ENCODE measurements at regions not wholly inside any gene's neighbourhood (a gene's known extent, or its start where the extent isn't known, plus 50 kb on each side); places are given as distances from the start of the nearest gene placed in this dataset.
A peak's percentile ranks its signal among the peaks of the same experiment; 100 is the strongest.

DNA sequence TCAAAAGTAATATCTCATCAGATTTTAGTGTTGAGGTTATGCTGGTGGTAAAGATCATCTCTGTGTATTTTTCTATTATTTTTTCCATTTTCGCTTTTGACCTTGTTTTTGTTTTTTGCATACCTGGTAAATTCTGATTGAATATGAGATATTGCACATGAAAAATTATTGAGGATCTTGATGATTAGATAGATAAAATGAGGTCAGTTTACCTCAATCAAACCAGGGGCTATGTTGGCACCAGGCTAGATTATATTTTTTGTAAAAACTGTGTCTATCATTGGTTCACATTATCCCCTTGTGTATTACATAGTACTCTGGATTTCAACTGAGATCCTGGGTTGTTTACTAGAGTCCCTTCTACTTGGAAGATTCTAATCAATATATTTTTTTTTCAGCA is 774.9 kb upstream of the ZNF608 start:
- Histone ChIP-seq H3K14ac (ENCODE audit: low read length) (no peak overlapping the region), H3K4me2 (ENCODE audit: low read length) (no peak overlapping the region), H4K91ac (ENCODE audit: low read depth, low read length) (no peak overlapping the region), H3K9ac (ENCODE audit: low read length) (no peak overlapping the region), H3K4me3 (ENCODE audit: low read depth, low read length) (no peak overlapping the region), H2BK120ac (ENCODE audit: insufficient read depth, low read length, poor library complexity) (no peak overlapping the region), H3K27ac (ENCODE audit: low read depth, low read length) (no peak overlapping the region), H3K79me1 (ENCODE audit: low read length) (peaks cover 2% of the 10 kb centered on the region), H3K79me2 (ENCODE audit: control insufficient read depth, insufficient read depth, low read length, poor library complexity) (no peaks in the 10 kb centered on the region), H4K12ac (ENCODE audit: low read depth, low read length) (no peak overlapping the region), H3K4me1 (ENCODE audit: control insufficient read depth in 1 of 2, insufficient read depth in 2 of 2, low read length in 2 of 2) (no peaks in the 10 kb centered on the region), H3K27me3 (ENCODE audit: insufficient read depth, low read length) (no peaks in the 10 kb centered on the region), H3K4ac (ENCODE audit: low read depth, low read length) (no peak overlapping the region), H2BK12ac (ENCODE audit: low read length) (no peak overlapping the region), H3K9me3 (ENCODE audit: insufficient read depth, low read depth, low read length) (no peaks in the 10 kb centered on the region), H3K18ac (ENCODE audit: low read length) (no peak overlapping the region), H2BK5ac (ENCODE audit: low read depth, low read length, poor library complexity) (no peak overlapping the region), H2AK5ac (ENCODE audit: low read length) (no peak overlapping the region), H2AFZ (ENCODE audit: insufficient read depth, low read length, poor library complexity) (no peak overlapping the region), H3K36me3 (ENCODE audit: control insufficient read depth in 1 of 2, insufficient read depth in 2 of 2, low read length in 2 of 2) (no peaks in the 10 kb centered on the region), H3K23ac (ENCODE audit: low read length) (no peak overlapping the region), H4K8ac (ENCODE audit: low read depth, low read length) (no peak overlapping the region)
- no peak for DNase-seq
- no CpG with 5 or more reads among the region's 1 CpG for WGBS (ENCODE audit: extremely low coverage, insufficient coverage, insufficient read length)

DNA sequence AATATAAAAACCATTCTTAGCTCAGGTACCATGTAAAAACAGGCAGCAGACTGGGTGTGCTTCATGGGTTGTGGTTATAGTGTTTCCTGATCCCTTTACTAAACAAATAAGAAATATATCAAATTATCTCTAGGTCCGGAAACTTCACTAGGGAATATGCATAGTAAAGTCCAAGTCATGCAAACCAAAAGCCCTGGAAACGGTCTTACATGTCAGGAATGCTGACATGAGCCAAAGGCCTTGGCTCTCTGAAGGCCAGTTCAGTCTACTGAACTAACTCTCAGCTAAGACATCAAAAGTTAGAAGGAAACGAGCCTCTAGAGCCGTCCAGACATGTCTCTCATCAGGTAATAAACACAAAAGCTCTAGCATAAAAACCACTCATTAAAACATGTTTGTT is 778.9 kb upstream of the ZNF608 start:
- H3K79me2 ChIP-seq (ENCODE audit: control insufficient read depth, insufficient read depth, low read length, poor library complexity) = no peaks in the 10 kb centered on the region
- no peak overlapping the region for H2BK5ac ChIP-seq (ENCODE audit: low read depth, low read length, poor library complexity)
- no peak overlapping the region for H2BK120ac ChIP-seq (ENCODE audit: insufficient read depth, low read length, poor library complexity)
- H3K9me3 ChIP-seq (ENCODE audit: insufficient read depth, low read depth, low read length) = no peaks in the 10 kb centered on the region
- no peak overlapping the region for H2BK12ac ChIP-seq (ENCODE audit: low read length)
- H2AK5ac ChIP-seq (ENCODE audit: low read length) = no peak overlapping the region
- peaks cover 2% of the 10 kb centered on the region for H3K79me1 ChIP-seq (ENCODE audit: low read length)
- H3K23ac ChIP-seq (ENCODE audit: low read length) = no peak overlapping the region
- no peak for DNase-seq
- no peak overlapping the region for H4K12ac ChIP-seq (ENCODE audit: low read depth, low read length)
- H2AFZ ChIP-seq (ENCODE audit: insufficient read depth, low read length, poor library complexity) = no peak overlapping the region
- H3K18ac ChIP-seq (ENCODE audit: low read length) = no peak overlapping the region
- no peak overlapping the region for H4K8ac ChIP-seq (ENCODE audit: low read depth, low read length)
- H3K14ac ChIP-seq (ENCODE audit: low read length) = no peak overlapping the region
- H3K4me1 ChIP-seq (ENCODE audit: control insufficient read depth in 1 of 2, insufficient read depth in 2 of 2, low read length in 2 of 2) = no peaks in the 10 kb centered on the region
- H3K27me3 ChIP-seq (ENCODE audit: insufficient read depth, low read length) = no peaks in the 10 kb centered on the region
- no peak overlapping the region for H3K4me3 ChIP-seq (ENCODE audit: low read depth, low read length)
- H3K4me2 ChIP-seq (ENCODE audit: low read length) = no peak overlapping the region
- H3K4ac ChIP-seq (ENCODE audit: low read depth, low read length) = no peak overlapping the region
- no peak overlapping the region for H3K9ac ChIP-seq (ENCODE audit: low read length)
- WGBS (ENCODE audit: extremely low coverage, insufficient coverage, insufficient read length) = no CpG with 5 or more reads among the region's 4 CpGs
- no peak overlapping the region for H4K91ac ChIP-seq (ENCODE audit: low read depth, low read length)
- H3K36me3 ChIP-seq (ENCODE audit: control insufficient read depth in 1 of 2, insufficient read depth in 2 of 2, low read length in 2 of 2) = no peaks in the 10 kb centered on the region
- H3K27ac ChIP-seq (ENCODE audit: low read depth, low read length) = no peak overlapping the region

DNA sequence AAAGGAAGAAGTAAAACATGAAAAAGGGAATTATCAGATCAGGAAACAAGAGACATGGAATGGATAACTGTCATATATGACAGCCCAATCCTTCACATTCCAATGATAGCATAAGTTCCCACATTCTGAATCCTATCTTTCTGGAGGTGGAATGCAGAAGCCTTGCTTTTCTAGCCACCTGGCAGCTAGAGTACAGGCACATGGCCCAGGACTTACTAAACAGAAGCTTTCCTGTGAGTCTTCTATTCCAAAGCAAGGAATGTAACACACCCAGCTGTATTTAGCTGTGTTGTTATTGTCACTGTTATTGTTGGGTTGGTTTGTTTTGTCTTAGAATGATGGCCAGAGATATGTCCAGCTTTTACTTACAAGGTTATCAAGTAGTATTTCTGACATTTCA is 780.5 kb upstream of the ZNF608 start:
- Histone ChIP-seq H2BK120ac (ENCODE audit: insufficient read depth, low read length, poor library complexity) (no peak overlapping the region), H2AFZ (ENCODE audit: insufficient read depth, low read length, poor library complexity) (no peak overlapping the region), H3K14ac (ENCODE audit: low read length) (no peak overlapping the region), H3K27me3 (ENCODE audit: insufficient read depth, low read length) (no peaks in the 10 kb centered on the region), H3K9ac (ENCODE audit: low read length) (no peak overlapping the region), H3K79me1 (ENCODE audit: low read length) (peaks cover 2% of the 10 kb centered on the region), H2AK5ac (ENCODE audit: low read length) (no peak overlapping the region), H3K4me2 (ENCODE audit: low read length) (no peak overlapping the region), H4K91ac (ENCODE audit: low read depth, low read length) (no peak overlapping the region), H3K79me2 (ENCODE audit: control insufficient read depth, insufficient read depth, low read length, poor library complexity) (no peaks in the 10 kb centered on the region), H3K36me3 (ENCODE audit: control insufficient read depth in 1 of 2, insufficient read depth in 2 of 2, low read length in 2 of 2) (no peaks in the 10 kb centered on the region), H4K12ac (ENCODE audit: low read depth, low read length) (no peak overlapping the region), H2BK12ac (ENCODE audit: low read length) (no peak overlapping the region), H3K4ac (ENCODE audit: low read depth, low read length) (no peak overlapping the region), H3K23ac (ENCODE audit: low read length) (no peak overlapping the region), H4K8ac (ENCODE audit: low read depth, low read length) (no peak overlapping the region), H3K4me3 (ENCODE audit: low read depth, low read length) (no peak overlapping the region), H2BK5ac (ENCODE audit: low read depth, low read length, poor library complexity) (no peak overlapping the region), H3K18ac (ENCODE audit: low read length) (no peak overlapping the region), H3K4me1 (ENCODE audit: control insufficient read depth in 1 of 2, insufficient read depth in 2 of 2, low read length in 2 of 2) (no peaks in the 10 kb centered on the region), H3K27ac (ENCODE audit: low read depth, low read length) (peak overlapping the region; percentile 21), H3K9me3 (ENCODE audit: insufficient read depth, low read depth, low read length) (no peaks in the 10 kb centered on the region)
- DNase-seq = peak; percentile 75 to 94

DNA sequence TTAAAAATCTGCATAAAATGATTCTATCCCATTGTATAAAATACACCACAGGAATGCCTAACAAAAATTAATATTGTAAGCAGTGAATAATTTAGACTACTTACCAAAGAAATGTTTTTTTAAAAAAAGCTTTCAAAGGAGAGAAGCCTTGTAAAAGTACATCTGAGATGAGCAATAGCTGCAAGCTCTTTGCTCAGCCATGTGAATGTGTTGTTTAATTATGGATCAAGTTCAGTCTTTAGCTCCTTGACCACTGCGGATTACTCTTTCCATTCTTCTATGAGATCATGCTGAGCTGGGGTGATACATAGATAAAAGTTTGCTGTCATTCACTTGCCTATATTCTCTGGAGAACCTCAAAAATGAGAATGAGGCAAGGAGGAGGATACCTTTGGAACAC is 782.4 kb upstream of the ZNF608 start:
- Histone ChIP-seq H3K14ac (ENCODE audit: low read length) (no peak overlapping the region), H3K9me3 (ENCODE audit: insufficient read depth, low read depth, low read length) (no peaks in the 10 kb centered on the region), H2AK5ac (ENCODE audit: low read length) (no peak overlapping the region), H2BK5ac (ENCODE audit: low read depth, low read length, poor library complexity) (no peak overlapping the region), H2BK12ac (ENCODE audit: low read length) (no peak overlapping the region), H3K9ac (ENCODE audit: low read length) (no peak overlapping the region), H4K91ac (ENCODE audit: low read depth, low read length) (no peak overlapping the region), H3K4me1 (ENCODE audit: control insufficient read depth in 1 of 2, insufficient read depth in 2 of 2, low read length in 2 of 2) (no peaks in the 10 kb centered on the region), H3K36me3 (ENCODE audit: control insufficient read depth in 1 of 2, insufficient read depth in 2 of 2, low read length in 2 of 2) (no peaks in the 10 kb centered on the region), H4K12ac (ENCODE audit: low read depth, low read length) (no peak overlapping the region), H3K27me3 (ENCODE audit: insufficient read depth, low read length) (no peaks in the 10 kb centered on the region), H2AFZ (ENCODE audit: insufficient read depth, low read length, poor library complexity) (no peak overlapping the region), H3K18ac (ENCODE audit: low read length) (no peak overlapping the region), H3K4ac (ENCODE audit: low read depth, low read length) (no peak overlapping the region), H3K4me2 (ENCODE audit: low read length) (no peak overlapping the region), H3K4me3 (ENCODE audit: low read depth, low read length) (no peak overlapping the region), H3K23ac (ENCODE audit: low read length) (no peak overlapping the region), H3K79me1 (ENCODE audit: low read length) (peaks cover 2% of the 10 kb centered on the region), H2BK120ac (ENCODE audit: insufficient read depth, low read length, poor library complexity) (no peak overlapping the region), H4K8ac (ENCODE audit: low read depth, low read length) (no peak overlapping the region), H3K27ac (ENCODE audit: low read depth, low read length) (no peak overlapping the region), H3K79me2 (ENCODE audit: control insufficient read depth, insufficient read depth, low read length, poor library complexity) (no peaks in the 10 kb centered on the region)
- DNase-seq = no peak
- WGBS (ENCODE audit: extremely low coverage, insufficient coverage, insufficient read length) = no CpG with 5 or more reads among the region's 1 CpG
